ENCODE measurements at regions not wholly inside any gene's neighbourhood (a gene's known extent, or its start where the extent isn't known, plus 50 kb on each side); places are given as distances from the start of the nearest gene placed in this dataset.

DNA sequence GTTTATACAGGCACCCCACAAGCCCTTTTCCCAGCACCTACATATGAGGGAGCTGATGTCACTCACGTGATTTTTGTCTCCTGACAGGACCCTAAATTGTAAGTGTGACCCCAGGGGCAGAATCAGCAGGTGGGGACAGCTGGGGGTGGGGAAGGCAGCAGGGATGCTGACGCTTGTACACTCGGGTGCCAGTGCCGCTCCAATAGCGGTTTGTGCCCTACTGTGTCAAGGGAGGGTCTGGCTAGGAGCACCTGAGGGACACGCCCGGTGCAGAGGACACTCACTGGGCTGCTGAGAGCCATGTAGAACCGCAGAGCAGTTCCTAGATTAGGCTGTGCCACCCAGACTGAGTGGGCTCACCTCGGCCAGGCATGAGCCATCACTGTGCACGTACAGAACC is 81.3 kb downstream of the SCGB2B2 start:
- H3K79me2 ChIP-seq (replicated peaks; ENCODE audit: insufficient read depth): no peaks in the 10 kb centered on the region
- Mint-ChIP-seq H3K4me3 (no peak overlapping the region), H3K4me1 (no peaks in the 10 kb centered on the region; the same call in 2 of the 3 replicates), H3K27me3 (ENCODE audit: insufficient read depth, low read depth, poor library complexity) (peaks cover 20% of the 10 kb centered on the region), H3K9me3 (peaks cover 23% of the 10 kb centered on the region), H3K36me3 (ENCODE audit: low read depth) (no peaks in the 10 kb centered on the region), H3K27ac (no peak overlapping the region)
- no peak overlapping the region for H2AFZ ChIP-seq
- H3F3A ChIP-seq (replicated peaks; ENCODE audit: low read depth): no peaks in the 10 kb centered on the region
- no peaks in the 10 kb centered on the region for H3K4me1 ChIP-seq (ENCODE audit: insufficient read depth)
- H3K9me2 ChIP-seq (ENCODE audit: insufficient read depth): no peaks in the 10 kb centered on the region
- H3K27ac ChIP-seq (ENCODE audit: low read depth): no peak overlapping the region
- H4K20me1 ChIP-seq (replicated peaks; ENCODE audit: insufficient read depth): no peaks in the 10 kb centered on the region
- no peak overlapping the region for H3K4me3 ChIP-seq
- TF ChIP-seq, protein P1, sequence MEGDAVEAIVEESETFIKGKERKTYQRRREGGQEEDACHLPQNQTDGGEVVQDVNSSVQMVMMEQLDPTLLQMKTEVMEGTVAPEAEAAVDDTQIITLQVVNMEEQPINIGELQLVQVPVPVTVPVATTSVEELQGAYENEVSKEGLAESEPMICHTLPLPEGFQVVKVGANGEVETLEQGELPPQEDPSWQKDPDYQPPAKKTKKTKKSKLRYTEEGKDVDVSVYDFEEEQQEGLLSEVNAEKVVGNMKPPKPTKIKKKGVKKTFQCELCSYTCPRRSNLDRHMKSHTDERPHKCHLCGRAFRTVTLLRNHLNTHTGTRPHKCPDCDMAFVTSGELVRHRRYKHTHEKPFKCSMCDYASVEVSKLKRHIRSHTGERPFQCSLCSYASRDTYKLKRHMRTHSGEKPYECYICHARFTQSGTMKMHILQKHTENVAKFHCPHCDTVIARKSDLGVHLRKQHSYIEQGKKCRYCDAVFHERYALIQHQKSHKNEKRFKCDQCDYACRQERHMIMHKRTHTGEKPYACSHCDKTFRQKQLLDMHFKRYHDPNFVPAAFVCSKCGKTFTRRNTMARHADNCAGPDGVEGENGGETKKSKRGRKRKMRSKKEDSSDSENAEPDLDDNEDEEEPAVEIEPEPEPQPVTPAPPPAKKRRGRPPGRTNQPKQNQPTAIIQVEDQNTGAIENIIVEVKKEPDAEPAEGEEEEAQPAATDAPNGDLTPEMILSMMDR (conservative IDR thresholded peaks at IDR 0.05; ENCODE audit: low read depth in 2 of 2): no peak
- TF ChIP-seq ZNF331 (CRISPR knock-in tag; IDR thresholded peaks at IDR 0.05; ENCODE audit: low read depth): no peak
- TF ChIP-seq ZNF114 (CRISPR knock-in tag; IDR thresholded peaks at IDR 0.05): no peak
- TF ChIP-seq POLR2AphosphoS5 (IDR thresholded peaks at IDR 0.05; ENCODE audit: low read depth): no peak
- TF ChIP-seq, protein P2, sequence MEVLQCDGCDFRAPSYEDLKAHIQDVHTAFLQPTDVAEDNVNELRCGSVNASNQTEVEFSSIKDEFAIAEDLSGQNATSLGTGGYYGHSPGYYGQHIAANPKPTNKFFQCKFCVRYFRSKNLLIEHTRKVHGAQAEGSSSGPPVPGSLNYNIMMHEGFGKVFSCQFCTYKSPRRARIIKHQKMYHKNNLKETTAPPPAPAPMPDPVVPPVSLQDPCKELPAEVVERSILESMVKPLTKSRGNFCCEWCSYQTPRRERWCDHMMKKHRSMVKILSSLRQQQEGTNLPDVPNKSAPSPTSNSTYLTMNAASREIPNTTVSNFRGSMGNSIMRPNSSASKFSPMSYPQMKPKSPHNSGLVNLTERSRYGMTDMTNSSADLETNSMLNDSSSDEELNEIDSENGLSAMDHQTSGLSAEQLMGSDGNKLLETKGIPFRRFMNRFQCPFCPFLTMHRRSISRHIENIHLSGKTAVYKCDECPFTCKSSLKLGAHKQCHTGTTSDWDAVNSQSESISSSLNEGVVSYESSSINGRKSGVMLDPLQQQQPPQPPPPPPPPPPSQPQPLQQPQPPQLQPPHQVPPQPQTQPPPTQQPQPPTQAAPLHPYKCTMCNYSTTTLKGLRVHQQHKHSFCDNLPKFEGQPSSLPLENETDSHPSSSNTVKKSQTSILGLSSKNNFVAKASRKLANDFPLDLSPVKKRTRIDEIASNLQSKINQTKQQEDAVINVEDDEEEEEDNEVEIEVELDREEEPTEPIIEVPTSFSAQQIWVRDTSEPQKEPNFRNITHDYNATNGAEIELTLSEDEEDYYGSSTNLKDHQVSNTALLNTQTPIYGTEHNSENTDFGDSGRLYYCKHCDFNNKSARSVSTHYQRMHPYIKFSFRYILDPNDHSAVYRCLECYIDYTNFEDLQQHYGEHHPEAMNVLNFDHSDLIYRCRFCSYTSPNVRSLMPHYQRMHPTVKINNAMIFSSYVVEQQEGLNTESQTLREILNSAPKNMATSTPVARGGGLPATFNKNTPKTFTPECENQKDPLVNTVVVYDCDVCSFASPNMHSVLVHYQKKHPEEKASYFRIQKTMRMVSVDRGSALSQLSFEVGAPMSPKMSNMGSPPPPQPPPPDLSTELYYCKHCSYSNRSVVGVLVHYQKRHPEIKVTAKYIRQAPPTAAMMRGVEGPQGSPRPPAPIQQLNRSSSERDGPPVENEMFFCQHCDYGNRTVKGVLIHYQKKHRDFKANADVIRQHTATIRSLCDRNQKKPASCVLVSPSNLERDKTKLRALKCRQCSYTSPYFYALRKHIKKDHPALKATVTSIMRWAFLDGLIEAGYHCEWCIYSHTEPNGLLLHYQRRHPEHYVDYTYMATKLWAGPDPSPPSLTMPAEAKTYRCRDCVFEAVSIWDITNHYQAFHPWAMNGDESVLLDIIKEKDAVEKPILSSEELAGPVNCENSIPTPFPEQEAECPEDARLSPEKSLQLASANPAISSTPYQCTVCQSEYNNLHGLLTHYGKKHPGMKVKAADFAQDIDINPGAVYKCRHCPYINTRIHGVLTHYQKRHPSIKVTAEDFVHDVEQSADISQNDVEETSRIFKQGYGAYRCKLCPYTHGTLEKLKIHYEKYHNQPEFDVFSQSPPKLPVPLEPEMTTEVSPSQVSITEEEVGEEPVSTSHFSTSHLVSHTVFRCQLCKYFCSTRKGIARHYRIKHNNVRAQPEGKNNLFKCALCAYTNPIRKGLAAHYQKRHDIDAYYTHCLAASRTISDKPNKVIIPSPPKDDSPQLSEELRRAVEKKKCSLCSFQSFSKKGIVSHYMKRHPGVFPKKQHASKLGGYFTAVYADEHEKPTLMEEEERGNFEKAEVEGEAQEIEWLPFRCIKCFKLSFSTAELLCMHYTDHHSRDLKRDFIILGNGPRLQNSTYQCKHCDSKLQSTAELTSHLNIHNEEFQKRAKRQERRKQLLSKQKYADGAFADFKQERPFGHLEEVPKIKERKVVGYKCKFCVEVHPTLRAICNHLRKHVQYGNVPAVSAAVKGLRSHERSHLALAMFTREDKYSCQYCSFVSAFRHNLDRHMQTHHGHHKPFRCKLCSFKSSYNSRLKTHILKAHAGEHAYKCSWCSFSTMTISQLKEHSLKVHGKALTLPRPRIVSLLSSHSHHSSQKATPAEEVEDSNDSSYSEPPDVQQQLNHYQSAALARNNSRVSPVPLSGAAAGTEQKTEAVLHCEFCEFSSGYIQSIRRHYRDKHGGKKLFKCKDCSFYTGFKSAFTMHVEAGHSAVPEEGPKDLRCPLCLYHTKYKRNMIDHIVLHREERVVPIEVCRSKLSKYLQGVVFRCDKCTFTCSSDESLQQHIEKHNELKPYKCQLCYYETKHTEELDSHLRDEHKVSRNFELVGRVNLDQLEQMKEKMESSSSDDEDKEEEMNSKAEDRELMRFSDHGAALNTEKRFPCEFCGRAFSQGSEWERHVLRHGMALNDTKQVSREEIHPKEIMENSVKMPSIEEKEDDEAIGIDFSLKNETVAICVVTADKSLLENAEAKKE (CRISPR knock-in tag; IDR thresholded peaks at IDR 0.05): no peak
- TF ChIP-seq CREB1 (CRISPR knock-in tag; IDR thresholded peaks at IDR 0.05; ENCODE audit: low read depth): no peak
- TF ChIP-seq NANOG (IDR thresholded peaks at IDR 0.05; ENCODE audit: borderline replicate concordance): no peak
- TF ChIP-seq, protein P3, sequence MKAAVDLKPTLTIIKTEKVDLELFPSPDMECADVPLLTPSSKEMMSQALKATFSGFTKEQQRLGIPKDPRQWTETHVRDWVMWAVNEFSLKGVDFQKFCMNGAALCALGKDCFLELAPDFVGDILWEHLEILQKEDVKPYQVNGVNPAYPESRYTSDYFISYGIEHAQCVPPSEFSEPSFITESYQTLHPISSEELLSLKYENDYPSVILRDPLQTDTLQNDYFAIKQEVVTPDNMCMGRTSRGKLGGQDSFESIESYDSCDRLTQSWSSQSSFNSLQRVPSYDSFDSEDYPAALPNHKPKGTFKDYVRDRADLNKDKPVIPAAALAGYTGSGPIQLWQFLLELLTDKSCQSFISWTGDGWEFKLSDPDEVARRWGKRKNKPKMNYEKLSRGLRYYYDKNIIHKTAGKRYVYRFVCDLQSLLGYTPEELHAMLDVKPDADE (IDR thresholded peaks at IDR 0.05): no peak
- no peak for TF ChIP-seq EZH2 (IDR thresholded peaks at IDR 0.05; ENCODE audit: low read depth, unreplicated experiment)
- TF ChIP-seq STAT1 (IDR thresholded peaks at IDR 0.05; ENCODE audit: unreplicated experiment): no peak
- no peak for TF ChIP-seq JUNB (IDR thresholded peaks at IDR 0.05; ENCODE audit: unreplicated experiment)
- no peak for TF ChIP-seq EZH2phosphoT487 (IDR thresholded peaks at IDR 0.05; ENCODE audit: unreplicated experiment)
- TF ChIP-seq, protein P4, sequence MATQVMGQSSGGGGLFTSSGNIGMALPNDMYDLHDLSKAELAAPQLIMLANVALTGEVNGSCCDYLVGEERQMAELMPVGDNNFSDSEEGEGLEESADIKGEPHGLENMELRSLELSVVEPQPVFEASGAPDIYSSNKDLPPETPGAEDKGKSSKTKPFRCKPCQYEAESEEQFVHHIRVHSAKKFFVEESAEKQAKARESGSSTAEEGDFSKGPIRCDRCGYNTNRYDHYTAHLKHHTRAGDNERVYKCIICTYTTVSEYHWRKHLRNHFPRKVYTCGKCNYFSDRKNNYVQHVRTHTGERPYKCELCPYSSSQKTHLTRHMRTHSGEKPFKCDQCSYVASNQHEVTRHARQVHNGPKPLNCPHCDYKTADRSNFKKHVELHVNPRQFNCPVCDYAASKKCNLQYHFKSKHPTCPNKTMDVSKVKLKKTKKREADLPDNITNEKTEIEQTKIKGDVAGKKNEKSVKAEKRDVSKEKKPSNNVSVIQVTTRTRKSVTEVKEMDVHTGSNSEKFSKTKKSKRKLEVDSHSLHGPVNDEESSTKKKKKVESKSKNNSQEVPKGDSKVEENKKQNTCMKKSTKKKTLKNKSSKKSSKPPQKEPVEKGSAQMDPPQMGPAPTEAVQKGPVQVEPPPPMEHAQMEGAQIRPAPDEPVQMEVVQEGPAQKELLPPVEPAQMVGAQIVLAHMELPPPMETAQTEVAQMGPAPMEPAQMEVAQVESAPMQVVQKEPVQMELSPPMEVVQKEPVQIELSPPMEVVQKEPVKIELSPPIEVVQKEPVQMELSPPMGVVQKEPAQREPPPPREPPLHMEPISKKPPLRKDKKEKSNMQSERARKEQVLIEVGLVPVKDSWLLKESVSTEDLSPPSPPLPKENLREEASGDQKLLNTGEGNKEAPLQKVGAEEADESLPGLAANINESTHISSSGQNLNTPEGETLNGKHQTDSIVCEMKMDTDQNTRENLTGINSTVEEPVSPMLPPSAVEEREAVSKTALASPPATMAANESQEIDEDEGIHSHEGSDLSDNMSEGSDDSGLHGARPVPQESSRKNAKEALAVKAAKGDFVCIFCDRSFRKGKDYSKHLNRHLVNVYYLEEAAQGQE (IDR thresholded peaks at IDR 0.05; ENCODE audit: unreplicated experiment): no peak
- no peaks in the 10 kb centered on the region for H3K27me3 ChIP-seq (ENCODE audit: insufficient read depth)
- DNase-seq (ENCODE audit: low spot score): no peak
- H3K36me3 ChIP-seq (ENCODE audit: insufficient read depth): no peaks in the 10 kb centered on the region
- H3K4me2 ChIP-seq: no peak overlapping the region
- ATAC-seq: no peak
